D721Med (cell line): ENCODE measurements at regions not wholly inside any gene's neighbourhood (a gene's known extent, or its start where the extent isn't known, plus 50 kb on each side); places are given as distances from the start of the nearest gene placed in this dataset.

Experiments used
- DNase-seq: peaks from one replicate; pipeline ENCODE4 v3.0.0; 2011; ENCODE audit warnings: low spot score; ENCODE audit not compliant: insufficient read length
- FAIRE-seq: peaks from 2 replicates; lab custom pipeline; 2011; peaks lifted over from hg19 to GRCh38; lab: Jason Lieb, UNC
- TF ChIP-seq, protein P1 (sequence below): IDR thresholded peaks from 2 replicates; pipeline ENCODE4 v1.5.1; 2012; ENCODE audit warnings: mild to moderate bottlenecking, control low read depth; ENCODE audit not compliant: insufficient read depth; ENCODE audit errors: missing control alignments

DNA sequence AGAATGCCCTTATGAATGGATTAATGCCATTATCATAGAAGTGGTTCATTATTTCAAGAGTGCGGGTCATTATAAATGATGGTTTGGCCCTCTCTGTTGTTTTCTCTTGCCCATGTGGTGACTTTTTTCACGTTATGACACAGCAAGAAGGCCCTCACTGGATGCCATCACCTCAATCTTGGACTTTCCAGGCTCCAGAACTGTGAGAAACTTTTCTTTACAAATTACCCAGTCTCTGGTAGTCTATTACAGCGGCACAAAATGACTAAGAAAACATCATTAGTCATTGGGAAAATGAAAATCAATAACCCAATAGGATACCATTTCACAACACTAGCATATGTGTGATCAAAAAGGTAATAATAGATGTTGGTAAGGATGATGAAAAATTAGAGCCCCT is 119.0 kb upstream of the LPP start:
- FAIRE-seq, result no peak
- DNase-seq, result no peak
- TF ChIP-seq, protein P1, sequence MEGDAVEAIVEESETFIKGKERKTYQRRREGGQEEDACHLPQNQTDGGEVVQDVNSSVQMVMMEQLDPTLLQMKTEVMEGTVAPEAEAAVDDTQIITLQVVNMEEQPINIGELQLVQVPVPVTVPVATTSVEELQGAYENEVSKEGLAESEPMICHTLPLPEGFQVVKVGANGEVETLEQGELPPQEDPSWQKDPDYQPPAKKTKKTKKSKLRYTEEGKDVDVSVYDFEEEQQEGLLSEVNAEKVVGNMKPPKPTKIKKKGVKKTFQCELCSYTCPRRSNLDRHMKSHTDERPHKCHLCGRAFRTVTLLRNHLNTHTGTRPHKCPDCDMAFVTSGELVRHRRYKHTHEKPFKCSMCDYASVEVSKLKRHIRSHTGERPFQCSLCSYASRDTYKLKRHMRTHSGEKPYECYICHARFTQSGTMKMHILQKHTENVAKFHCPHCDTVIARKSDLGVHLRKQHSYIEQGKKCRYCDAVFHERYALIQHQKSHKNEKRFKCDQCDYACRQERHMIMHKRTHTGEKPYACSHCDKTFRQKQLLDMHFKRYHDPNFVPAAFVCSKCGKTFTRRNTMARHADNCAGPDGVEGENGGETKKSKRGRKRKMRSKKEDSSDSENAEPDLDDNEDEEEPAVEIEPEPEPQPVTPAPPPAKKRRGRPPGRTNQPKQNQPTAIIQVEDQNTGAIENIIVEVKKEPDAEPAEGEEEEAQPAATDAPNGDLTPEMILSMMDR, result no peak

DNA sequence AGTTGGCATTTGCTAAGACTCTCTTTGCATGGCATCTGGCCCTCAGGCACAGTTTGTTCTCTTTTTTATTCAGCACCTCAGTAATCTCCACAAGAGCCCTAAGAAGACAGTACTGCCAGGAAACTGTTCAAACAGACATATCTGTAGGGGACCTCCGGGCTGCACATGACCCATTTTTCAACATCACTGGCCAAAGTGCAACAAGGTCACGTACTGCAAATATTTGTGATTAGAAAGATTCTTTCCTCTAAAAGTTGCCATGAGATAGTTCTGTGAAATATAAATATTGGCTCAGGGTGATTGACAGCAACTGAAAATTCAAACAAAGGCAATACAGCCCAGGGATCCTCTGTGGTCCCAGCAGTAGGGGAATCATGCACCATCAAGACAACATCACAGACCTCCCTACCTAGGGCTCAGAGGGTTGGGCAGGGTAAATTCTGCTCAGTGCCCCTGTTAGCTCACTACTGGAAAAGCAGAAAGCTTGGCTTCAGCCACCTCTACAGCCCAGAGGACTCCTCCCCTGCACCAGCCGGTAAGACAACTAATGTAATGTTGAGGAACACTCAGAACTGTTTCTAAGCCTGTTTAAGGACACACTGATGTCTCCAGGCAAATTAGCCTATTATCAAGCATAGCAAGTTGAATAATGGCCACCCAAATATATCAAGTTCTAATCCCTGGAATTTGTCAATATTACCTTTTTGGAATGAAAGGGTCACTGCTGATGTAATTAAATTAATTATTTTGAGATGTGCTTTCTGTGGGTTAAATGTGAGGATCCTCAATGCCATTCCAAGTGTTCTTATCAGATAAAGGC is 117.4 kb upstream of the LPP start:
- DNase-seq (no peak), FAIRE-seq (no peak)
- TF ChIP-seq, protein P1, result no peak

DNA sequence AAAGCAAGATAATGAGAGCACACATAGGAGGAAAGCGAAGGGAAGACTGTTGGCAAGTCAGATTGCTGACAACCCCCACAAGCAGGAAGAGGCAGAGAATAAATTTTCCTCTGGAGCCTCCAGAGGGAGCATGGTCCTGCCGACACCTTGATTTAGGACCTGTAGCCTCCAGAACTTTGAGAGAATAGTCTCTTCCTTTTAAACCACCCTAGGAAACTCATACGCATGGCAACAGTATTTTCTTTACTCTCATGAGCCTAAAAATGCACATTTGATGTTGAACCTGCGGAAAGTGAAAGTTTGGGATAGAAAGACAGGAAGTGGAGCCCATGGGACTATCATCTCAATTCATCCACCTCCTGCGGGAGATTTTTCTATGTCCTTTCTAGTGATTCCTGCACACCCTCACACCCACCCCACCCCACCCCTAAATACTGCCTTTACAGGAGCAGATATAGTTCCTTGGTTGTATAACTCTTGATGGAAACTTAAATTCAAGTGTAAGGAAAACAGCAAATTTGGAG is 116.7 kb upstream of the LPP start:
- TF ChIP-seq, protein P1, result peak; percentile 11
- FAIRE-seq (no peak), DNase-seq (no peak)

GRCh38 chr3:188037965-188038581 is 115.9 kb upstream of the LPP start:
- TF ChIP-seq, protein P1, result no peak
- FAIRE-seq, result no peak
- DNase-seq, result no peak

- FAIRE-seq (no peak), DNase-seq (no peak)
- TF ChIP-seq, protein P1, result no peak
Measured at GRCh38 chr3:188041193-188041592, 112.8 kb upstream of the LPP start.

DNA sequence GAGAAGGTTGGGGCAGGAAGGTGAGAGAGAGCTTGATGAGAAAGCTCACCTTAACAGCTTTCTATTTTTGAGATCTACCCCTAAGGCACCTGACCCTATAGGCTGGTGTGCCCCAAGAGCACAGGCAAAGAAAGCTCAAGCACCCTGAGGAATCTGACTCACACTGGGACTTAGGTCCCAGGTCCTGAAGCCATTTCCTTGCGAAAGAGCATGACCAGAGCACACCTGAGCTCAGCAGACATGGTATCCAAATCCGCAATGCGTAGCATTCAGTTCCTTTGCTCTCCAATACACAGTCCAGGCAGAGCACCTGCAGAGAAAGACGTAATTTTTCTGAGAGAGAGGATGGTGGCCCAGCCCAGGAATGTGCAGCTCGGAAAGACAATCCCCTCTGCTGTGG is 112.1 kb upstream of the LPP start:
- TF ChIP-seq, protein P1, result no peak
- FAIRE-seq, result no peak
- DNase-seq, result no peak
